ENCODE measurements at regions not wholly inside any gene's neighbourhood (a gene's known extent, or its start where the extent isn't known, plus 50 kb on each side); places are given as distances from the start of the nearest gene placed in this dataset.
A peak's percentile ranks its signal among the peaks of the same experiment; 100 is the strongest.

DNA sequence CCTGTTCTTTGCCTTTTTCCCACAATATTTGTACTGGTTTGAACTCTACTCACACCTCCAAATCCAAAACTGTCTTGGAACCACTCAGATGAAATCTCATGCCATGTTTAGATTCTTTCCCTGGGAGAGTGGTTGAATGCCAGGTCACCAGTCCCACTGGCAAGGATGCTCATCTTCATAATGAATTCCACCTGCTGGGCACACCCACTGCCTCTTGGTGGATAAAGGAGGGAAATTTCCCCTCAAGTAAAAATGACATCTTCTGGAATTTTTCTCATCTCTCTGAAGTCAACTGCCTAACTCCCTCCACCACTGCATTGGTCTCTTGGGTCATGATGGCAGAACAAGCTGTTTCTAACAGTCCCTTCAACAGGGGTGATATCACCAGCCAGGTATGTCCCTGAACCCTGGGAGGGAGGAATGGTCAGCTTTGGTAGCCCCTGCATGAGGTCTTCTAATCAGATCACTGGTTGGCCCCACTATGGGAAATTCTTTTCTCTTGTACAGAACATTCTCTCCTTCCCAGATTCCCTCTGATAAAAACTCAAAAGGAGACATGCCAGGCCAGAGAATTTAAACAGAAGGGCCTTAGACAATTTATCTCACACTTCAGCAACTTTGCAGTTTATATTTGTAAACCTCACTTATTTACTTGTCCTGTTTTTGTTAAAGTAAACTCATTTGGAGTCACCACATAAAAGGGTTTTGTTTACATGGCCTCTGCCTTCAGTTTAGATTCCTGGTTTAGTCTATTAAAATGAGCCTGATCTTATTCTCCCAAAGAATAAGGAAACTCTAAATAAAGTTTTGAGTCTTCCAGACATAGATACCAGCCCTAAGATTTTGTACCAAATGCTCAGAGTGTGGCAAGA is 143.4 kb downstream of the WNT5A start:
- DNase-seq, result no peak

DNA sequence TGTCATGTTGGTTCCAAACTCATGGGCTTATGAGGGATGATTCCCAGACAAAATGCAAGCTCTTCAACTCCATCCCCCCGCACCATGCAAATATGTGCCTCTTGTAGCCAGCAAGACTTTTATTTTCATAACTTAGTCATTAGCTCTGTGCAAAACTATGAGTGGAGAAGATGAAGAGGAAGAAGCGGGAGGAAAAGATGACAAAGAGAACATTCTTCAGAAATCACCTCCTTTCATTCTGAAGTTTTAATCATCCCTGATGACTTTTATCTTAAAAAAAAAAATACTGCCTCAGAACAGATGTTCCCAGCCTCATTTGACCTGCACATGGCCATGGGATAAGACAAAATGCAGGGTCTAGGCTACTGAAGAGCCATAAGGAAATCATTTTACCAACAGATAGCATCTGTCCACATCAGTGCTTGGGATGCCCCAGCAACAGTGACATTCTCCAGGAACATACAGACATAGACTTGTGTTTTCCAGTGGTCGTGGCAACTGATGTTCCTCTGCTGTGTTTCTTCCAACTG is 145.5 kb downstream of the WNT5A start:
- DNase-seq, result no peak

DNA sequence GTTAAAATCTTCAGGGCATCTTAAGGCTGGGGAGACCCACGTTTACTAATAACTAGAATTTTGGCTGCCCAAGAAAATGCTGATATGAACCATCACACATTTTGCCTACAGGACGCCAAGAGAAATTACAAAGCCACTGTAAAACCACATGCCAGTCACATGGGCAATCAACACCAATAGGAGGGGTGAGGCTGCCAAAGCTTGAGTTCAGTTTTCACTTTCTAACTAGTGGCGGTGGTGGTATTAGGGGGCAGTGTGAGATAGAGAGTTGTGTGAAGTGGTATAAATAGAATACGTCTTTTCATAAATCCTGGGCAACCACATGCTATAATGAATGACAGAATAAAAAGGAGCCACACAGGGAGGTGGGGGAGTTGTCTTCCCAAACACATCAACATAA is 147.3 kb downstream of the WNT5A start:
- no peak for DNase-seq

DNA sequence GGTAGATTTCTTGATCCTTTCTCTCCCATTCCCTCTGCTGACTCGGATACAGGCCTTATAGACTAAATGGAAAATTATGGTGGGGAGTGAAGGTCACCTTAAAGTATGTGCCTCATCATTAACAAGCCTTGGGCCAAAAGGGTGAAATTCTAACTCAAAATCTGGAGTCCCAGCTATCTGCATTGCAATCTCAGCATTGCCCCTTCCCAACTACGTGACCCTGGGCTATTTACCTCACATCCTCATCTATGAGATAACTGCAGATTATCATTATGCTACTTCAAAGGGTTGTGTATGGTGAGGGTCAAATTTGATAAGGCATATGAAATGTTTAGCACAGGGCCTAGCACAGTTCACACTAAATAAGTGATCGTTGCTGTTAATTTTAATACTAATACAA is 147.7 kb downstream of the WNT5A start:
- no peak for DNase-seq

DNA sequence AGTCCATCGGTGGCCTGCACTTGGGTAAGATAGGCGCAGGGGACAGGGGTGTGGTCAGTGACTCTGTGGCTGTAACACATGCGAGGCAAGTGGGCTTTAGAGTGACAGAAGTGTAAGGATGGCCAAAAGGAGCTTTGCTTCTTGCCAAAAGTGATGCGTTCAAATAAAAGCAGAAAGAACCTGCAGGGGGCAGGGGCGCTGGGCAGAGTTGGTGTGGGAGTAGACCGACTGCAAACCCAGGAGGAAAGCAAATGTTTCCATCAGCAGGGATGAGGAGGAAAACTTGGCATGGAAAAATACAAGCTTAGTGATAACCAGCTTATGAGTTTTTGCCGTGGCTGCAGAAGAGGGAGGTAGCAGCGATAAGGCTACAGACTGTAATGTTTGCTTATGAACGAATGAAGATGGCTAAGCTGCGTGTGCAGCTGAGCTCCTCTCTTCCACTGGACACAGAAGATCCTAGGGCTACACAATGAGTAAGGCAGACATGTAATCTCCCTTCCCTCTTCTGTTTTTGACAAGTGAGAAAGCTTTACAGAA is 149.4 kb downstream of the WNT5A start:
- no peak for DNase-seq

DNA sequence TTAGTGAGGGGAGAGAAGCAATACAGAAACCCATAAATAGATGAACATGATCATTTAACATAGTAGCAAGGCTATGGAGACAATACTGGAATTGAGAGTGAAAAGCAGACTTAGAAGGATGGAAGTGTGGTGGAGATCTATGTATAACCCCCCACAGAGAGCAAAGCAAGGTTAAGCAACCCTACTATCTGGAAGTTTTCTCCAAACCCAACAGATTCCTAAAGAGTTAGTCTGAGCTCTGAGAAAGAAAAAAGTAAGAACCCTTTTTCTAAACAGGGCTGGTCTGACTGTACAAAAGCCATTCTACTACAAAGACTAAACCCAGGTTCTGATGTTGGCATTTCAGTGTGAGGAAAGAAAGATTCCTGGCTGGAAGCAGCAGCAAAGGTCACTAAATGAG is 153.2 kb downstream of the WNT5A start:
- DNase-seq, result no peak

DNA sequence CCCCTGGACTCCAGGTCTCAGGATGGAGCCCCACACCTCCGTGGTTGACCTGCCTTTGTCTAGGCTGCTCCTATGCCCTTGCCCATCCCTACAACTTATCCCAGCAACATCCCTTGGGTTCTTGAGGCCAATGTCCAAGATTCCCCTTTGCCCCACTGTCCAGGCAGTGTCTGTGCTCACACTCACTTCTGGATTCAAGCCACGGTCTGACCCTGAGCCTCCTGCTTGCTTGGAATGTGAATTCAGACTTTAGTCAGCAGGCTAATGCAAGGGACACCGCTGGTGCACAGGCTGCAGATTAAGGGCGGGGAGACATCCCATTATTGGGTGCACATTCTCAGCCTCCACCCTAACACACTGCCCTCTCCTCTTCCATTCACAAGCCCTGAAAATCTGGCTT is 154.1 kb downstream of the WNT5A start:
- no peak for DNase-seq

DNA sequence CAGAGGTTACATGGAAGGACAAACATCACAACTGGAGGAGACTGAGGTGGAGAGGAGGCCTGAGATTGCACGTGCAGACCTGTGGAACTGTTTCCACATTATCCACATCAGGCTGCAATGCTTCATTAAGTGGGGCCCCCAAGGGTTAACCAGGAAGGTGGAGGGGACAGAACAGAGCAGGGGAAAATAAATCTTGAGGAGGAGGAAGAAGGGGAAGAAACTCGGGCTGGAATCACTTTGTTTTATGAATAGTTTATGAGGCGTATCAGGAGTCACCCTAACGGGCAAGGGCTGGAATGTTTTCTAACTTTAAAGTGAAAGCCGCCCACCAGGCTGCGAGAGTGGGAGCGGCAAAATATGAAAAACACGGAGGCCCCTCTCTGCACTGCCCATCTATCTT is 154.9 kb downstream of the WNT5A start:
- DNase-seq, result no peak

DNA sequence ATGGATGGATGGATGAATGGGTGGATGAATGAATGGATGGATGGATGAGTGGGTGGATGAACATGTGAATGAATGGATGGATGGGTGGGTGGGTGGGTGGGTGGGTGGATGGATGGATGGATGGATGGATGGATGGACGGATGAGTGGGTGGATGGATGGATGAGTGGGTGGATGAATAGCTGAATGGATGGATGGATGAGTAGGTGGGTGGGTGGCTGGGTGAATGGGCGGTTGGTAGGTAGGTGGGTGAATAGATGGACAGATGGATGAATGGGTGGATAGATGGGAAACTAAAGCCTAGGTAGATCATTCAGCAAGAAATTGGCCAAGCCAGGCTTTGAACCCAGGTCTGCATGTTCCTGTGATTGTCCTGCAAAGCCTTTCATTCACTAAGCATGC is 155.6 kb downstream of the WNT5A start:
- no peak for DNase-seq

DNA sequence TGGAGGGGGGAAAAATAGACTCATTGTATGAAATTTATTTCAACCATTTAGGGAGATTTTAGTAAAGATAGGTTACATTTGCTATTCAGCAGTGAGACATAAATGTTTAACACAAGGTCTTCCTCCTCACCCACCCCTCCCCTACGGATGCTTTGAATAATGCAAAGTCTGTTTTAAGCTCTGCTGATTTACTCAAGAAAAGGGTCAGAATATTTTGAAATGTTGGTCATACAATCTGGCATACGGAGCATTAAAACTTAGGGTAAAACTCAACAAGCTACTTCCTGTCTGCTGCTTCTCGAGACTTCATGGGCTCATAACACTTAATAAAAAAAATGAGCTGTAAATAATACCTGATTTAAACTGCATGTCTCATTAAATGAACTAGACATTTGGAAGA is 156.3 kb downstream of the WNT5A start:
- DNase-seq, result no peak

DNA sequence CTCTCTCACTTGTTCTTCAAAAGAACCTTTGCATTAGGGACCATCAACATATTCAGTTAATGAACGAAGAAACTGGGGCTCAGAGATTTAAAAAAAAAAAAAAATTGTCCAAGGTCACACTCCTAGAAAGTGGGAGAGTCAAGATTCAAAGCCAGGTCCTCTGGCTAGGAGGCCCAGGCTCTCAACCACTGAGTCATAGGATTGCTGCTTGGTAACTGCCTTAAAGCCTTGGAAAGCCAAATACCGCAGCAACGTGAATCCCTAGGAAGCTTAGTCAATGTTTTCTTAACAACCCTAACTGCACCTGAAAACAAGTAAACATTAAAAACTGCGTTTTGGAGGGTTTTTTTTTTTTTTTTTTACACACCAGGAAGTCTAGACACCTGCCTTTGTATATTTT is 156.8 kb downstream of the WNT5A start:
- peak in 2 of 51 donors; percentile 0 to 3 for DNase-seq

DNA sequence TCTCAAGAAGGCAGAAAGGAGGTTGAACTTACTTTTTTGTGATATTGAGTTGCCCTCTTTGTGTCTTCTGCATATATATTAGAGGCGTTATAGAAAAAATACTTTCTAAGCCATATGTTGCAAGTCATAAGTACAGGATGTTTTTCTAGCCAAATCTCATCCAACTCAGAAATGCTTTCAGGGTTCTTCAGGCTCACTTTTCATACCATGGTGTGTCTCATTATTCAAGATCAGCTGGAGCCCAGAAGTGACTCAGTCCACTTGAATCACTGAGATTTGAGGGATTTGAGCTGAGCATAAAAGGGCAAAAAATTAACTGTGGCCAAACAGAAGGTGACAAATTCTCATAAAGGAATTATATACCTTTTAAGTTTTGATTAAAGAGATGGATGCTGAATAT is 157.3 kb downstream of the WNT5A start:
- no peak for DNase-seq

DNA sequence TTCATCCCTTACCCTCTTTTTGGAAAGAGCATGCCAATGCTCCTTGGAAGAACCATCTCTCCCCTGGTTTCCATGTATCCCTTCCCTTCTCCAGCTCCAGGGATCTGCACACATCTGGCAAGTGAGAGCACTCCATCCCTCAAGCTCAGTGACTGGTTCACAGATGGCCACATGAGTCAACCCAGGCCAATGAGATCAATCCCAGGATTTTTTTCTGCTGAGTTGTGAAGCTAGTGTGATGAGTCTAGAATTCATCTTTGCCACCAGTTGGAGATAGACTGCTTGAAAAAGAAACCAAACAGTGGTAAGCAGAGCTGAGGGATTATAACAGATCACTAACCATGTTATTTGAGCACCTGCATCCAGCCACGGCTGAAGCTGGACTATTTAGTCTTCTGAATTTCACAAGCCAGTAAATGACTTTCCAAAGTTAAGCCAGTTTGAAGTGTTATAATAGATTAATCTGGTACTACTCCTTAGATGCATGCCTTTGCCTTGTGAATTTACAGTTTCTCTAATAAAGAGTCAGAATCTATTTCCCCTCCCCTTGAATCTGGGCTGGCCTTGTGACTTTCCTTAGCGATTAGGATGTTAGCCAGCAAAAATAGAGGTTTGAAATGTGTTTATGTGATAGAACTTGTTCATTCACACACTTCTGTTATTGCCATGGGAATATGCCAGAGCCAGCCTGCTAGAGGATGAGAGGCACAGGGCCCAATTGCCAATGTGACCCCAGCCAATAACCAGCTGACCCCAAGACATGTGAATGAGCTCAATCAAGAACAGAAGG is 159.8 kb downstream of the WNT5A start:
- no peak for DNase-seq

DNA sequence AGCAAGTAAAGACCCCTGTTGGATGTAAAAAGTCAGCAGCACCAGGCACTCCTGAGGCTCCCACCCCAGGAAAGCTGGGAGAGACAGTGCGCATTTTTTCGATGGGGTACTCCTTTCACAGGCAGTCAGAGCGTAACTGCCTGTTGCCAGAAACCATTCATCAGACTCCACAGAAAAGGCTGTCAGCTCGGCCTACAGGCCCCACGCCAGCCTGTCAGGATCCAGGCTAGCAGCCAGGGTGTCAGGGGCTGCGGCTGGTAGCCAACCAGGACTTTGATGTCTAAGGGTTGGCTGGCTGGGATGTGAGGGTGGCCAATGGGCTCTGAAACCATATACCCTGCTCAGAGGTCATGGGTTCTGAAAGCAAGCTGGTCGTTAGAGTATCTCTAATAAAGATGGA is 164.5 kb downstream of the WNT5A start:
- peak in 40 of 51 donors; percentile 3 to 82 (median 42) for DNase-seq

DNA sequence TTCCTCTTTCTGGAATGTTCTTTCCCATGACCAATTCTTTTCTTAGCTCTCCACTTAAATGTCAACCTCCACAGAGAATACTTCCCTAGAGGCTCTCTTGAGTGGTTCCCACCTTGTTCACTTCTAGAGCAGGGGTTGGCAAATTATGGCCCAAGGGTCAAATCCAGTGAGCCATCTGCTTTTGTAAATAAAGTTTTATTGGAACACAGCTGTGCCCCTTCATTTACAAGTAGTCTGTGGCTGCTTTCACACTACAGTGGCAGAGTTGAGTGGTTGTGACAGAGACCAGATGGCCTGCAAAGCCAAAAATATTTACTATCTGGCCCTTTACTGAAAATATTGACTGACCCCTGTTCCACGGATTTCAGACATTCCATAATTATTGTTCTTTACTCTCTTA is 166.2 kb downstream of the WNT5A start:
- no peak for DNase-seq

DNA sequence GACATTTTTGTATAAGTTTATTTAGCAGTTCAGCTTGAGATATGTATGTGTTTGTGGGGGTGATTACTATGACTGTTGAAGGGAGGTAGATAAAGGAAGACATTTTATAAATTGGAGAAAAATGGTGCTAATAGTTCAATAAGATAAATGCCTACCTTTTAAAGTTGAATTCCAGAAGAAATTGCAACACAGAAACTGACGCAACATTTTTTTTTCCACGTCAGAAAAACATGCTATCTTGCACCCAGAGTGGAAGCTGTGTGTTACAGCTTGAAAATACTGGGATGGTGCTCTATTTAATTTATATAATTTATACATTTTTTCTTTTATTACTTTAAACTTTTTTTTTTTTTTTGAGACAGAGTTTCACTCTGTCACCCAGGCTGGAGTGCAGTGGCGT is 171.7 kb downstream of the WNT5A start:
- DNase-seq, result no peak

DNA sequence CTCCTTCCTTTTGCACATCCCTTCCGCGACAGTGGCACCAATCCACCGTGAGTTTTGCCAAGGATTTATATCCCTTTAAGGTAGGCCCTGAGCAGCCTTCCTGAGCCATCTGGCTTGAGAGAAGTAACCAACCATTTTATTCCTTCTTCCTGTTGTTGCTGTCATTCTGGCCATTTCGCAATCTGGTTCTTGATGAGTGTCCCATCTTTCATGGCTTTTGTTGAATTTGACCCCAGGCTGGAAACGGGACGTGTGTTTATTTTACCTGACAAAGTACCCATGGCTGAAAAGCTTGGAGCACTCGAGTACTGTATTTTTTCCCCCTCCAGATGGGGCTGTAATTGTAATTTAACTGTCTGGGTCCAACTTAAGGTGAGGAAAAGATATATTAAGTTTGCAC is 173.4 kb downstream of the WNT5A start:
- no peak for DNase-seq

DNA sequence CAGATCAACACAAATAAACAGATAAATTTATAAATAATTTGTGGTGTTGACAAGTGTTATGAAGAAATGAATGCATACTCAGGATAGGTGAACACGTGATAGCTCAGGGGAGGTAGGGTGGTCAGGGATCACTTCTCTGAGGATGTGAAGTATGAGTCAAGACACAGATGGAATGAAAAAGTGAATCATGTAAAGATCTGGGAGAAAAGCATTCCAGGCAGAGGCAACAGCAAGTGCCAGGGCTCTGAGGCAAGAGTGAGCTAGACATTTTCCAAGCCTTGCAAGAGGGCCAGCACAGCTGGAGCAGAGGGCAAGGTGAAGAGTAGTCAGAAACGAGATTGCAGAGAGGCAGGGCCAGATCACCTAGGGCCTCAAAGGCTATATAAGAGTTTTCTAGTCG is 177.8 kb downstream of the WNT5A start:
- no peak for DNase-seq

DNA sequence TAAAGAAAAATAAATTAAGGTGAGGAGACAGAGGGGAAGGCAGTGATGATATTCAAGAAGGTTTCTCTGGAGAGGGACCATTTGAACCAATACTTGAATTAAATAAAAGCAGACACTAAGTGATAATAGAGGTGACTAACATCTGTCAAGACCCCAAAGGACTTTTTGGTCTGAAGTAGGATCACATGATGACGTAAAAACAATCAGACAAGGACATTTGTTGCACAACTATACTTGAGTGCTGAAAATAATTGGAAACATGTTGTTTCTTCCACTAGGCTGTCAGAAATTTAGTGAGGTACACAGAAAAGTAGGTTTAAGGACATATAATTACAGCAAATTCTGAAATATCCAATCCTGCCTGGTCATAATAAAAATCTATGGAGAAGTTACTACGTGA is 179.5 kb downstream of the WNT5A start:
- DNase-seq, result no peak

DNA sequence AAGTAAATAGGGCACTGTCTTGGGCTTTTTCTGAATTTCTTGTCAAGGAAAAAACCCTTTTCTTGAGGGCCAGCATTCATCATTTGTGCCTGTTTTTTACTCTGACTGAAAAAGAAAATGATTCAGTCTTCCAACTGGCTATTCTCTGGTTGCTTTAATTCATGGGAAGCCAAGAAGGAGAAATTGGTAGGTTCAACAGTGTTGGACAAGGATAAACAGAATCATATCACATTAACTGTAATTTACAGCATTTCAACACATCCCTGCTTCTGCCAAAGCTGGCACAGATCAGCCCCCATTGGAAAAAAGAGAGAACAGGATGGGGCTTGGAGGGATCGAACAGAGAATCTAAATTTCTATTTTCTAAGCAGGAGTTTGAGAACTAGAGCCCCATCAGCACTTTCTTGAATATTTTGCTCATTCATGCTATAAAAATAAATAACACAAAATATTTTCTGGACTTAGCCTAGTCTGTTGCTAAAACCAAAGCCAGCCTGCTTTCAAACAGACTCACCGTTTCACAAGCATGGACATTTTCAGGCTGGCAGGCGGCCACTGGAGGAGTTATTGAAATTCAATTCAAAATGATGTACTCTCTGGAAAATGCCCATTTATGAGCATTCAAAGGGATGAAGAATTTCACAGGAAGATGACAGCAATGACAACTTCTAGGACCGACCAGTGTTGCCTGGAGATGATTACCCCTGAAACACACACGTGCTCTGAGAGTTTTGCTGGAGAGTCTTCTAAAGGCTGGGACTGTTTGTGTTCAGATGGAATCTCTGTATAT is 181.2 kb downstream of the WNT5A start:
- peak in 10 of 51 donors; percentile 1 to 14 (median 3) for DNase-seq

DNA sequence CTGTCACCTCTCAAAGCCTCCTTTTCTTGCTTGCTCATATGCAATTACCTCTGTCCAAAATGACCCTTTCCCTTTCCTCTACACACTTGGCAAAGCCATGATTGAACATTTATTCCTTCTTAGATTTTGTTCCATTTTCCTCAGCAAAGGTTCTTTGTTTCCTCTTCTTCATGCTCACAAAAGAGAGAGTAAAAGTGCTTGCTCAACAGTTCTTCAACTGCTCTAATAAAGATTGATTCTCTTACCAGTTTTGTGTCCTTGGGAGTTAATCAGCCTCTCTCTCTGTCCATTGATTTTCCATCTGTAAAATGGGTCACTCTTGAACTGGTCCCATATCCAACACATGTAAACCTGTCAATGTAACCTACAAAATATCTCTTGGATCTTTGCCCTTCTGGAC is 186.4 kb downstream of the WNT5A start:
- DNase-seq, result no peak

DNA sequence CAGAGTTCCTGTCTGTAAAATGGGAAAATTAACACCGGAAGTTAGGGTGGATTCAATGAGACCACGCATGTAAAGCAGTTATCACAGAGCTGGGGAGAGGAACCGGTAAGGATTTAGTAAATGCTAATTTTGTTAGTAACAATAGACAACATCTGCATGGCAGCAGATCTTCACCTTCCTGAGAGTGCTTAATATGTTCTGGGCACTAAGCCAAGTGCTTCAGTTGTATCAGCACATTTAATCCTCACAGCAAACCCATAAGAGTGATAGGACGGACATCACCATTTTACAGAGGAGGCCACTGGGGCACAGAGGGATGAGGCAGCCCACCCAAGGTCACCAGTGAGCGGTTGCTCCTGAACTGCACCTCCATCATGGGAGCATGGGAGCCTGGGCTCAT is 189.4 kb downstream of the WNT5A start:
- no peak for DNase-seq

All from hypothalamus (tissue), 51 donors.